ENCODE measurements at regions not wholly inside any gene's neighbourhood (a gene's known extent, or its start where the extent isn't known, plus 50 kb on each side); places are given as distances from the start of the nearest gene placed in this dataset.

GRCh38 chr6:77025736-77026223, 437.5 kb downstream of the HTR1B start:
- Histone ChIP-seq H3K9me3 (ENCODE audit: control insufficient read depth in 1 of 2, insufficient read depth in 1 of 2, low read length in 2 of 2) (no peaks in the 10 kb centered on the region), H3K36me3 (ENCODE audit: insufficient read depth, low read length) (no peaks in the 10 kb centered on the region), H3K4me3 (ENCODE audit: low read length) (no peak overlapping the region), H3K27me3 (ENCODE audit: control insufficient read depth in 1 of 2, insufficient read depth in 2 of 2, low read length in 2 of 2) (no peaks in the 10 kb centered on the region), H3K27ac (ENCODE audit: low read depth in 1 of 2, low read length in 2 of 2) (no peak overlapping the region), H3K4me1 (ENCODE audit: insufficient read depth, low read length) (no peaks in the 10 kb centered on the region)
- no peaks in the 10 kb centered on the region for H3K27me3 Mint-ChIP-seq
- ChIA-PET CTCF (no interaction called here), POLR2A (no interaction called here)
- TF ChIP-seq CTCF (IDR thresholded peaks at IDR 0.05) = no peak
- H3K27ac Mint-ChIP-seq = no peak overlapping the region
- DNase-seq (no peak), ATAC-seq (ENCODE audit: poor library complexity) (no peak)
- no peaks in the 10 kb centered on the region for H3K36me3 Mint-ChIP-seq (ENCODE audit: low read depth)
- H3K4me3 Mint-ChIP-seq = no peak overlapping the region
- H3K9me3 Mint-ChIP-seq = peaks cover 11% of the 10 kb centered on the region
- intact Hi-C loops (cut with DNase I, micrococcal nuclease) = no loop called here
- no peaks in the 10 kb centered on the region for H3K4me1 Mint-ChIP-seq (ENCODE audit: low read depth)

GRCh38 chr6:77021778-77022177, 441.5 kb downstream of the HTR1B start:
- Mint-ChIP-seq H3K27ac (no peak overlapping the region), H3K9me3 (peaks cover 10% of the 10 kb centered on the region), H3K36me3 (ENCODE audit: low read depth) (no peaks in the 10 kb centered on the region), H3K27me3 (no peaks in the 10 kb centered on the region), H3K4me3 (no peak overlapping the region), H3K4me1 (ENCODE audit: low read depth) (no peaks in the 10 kb centered on the region)
- no peaks in the 10 kb centered on the region for H3K9me3 ChIP-seq (ENCODE audit: control insufficient read depth in 1 of 2, insufficient read depth in 1 of 2, low read length in 2 of 2)
- no peaks in the 10 kb centered on the region for H3K36me3 ChIP-seq (ENCODE audit: insufficient read depth, low read length)
- no peak for ATAC-seq (ENCODE audit: poor library complexity)
- intact Hi-C loops (cut with DNase I, micrococcal nuclease) = no loop called here
- no peaks in the 10 kb centered on the region for H3K4me1 ChIP-seq (ENCODE audit: insufficient read depth, low read length)
- DNase-seq = no peak
- CTCF ChIA-PET = no interaction called here
- TF ChIP-seq CTCF (IDR thresholded peaks at IDR 0.05) = no peak
- H3K27me3 ChIP-seq (ENCODE audit: control insufficient read depth in 1 of 2, insufficient read depth in 2 of 2, low read length in 2 of 2) = no peaks in the 10 kb centered on the region
- H3K4me3 ChIP-seq (ENCODE audit: low read length) = no peak overlapping the region
- POLR2A ChIA-PET = no interaction called here
- no peak overlapping the region for H3K27ac ChIP-seq (ENCODE audit: low read depth in 1 of 2, low read length in 2 of 2)

- ChIA-PET CTCF (no interaction called here), POLR2A (no interaction called here)
- Mint-ChIP-seq H3K4me1 (ENCODE audit: low read depth) (no peaks in the 10 kb centered on the region), H3K27me3 (no peaks in the 10 kb centered on the region), H3K9me3 (peaks cover 7% of the 10 kb centered on the region), H3K27ac (no peak overlapping the region), H3K4me3 (no peak overlapping the region), H3K36me3 (ENCODE audit: low read depth) (no peaks in the 10 kb centered on the region)
- Histone ChIP-seq H3K36me3 (ENCODE audit: insufficient read depth, low read length) (no peaks in the 10 kb centered on the region), H3K27me3 (ENCODE audit: control insufficient read depth in 1 of 2, insufficient read depth in 2 of 2, low read length in 2 of 2) (no peaks in the 10 kb centered on the region), H3K9me3 (ENCODE audit: control insufficient read depth in 1 of 2, insufficient read depth in 1 of 2, low read length in 2 of 2) (no peaks in the 10 kb centered on the region), H3K4me1 (ENCODE audit: insufficient read depth, low read length) (no peaks in the 10 kb centered on the region), H3K4me3 (ENCODE audit: low read length) (no peak overlapping the region), H3K27ac (ENCODE audit: low read depth in 1 of 2, low read length in 2 of 2) (no peak overlapping the region)
- no peak for ATAC-seq (ENCODE audit: poor library complexity)
- no peak for DNase-seq
- intact Hi-C loops (cut with DNase I, micrococcal nuclease) = no loop called here
- no peak for TF ChIP-seq CTCF (IDR thresholded peaks at IDR 0.05)
Observed at GRCh38 chr6:77021232-77021631, 442.1 kb downstream of the HTR1B start.

All from CD4-positive, alpha-beta T cell (primary cell).